ENCODE measurements at regions not wholly inside any gene's neighbourhood (a gene's known extent, or its start where the extent isn't known, plus 50 kb on each side); places are given as distances from the start of the nearest gene placed in this dataset.

GRCh38 chr6:27132532-27133280 lies 114.8 kb upstream of the PRSS16 start (continued):
- TF ChIP-seq ZNF790 (CRISPR knock-in tag; IDR thresholded peaks at IDR 0.05; ENCODE audit: borderline replicate concordance): no peak
- TF ChIP-seq ZNF572 (CRISPR knock-in tag; IDR thresholded peaks at IDR 0.05): no peak
- peak; percentile 58 for TF ChIP-seq BRD4 (CRISPR knock-in tag; IDR thresholded peaks at IDR 0.05)
- TF ChIP-seq DRAP1 (CRISPR knock-in tag; IDR thresholded peaks at IDR 0.05): peak; percentile 65
- peak; percentile 53; the same call in 1 of the 2 replicates for TF ChIP-seq ZNF333 (CRISPR knock-in tag; IDR thresholded peaks at IDR 0.05; ENCODE audit: borderline replicate concordance)
- TF ChIP-seq NAIF1 (CRISPR knock-in tag; IDR thresholded peaks at IDR 0.05; ENCODE audit: borderline replicate concordance): peak; percentile 37; the same call in 1 of the 2 replicates
- TF ChIP-seq CBX2 (IDR thresholded peaks at IDR 0.05; ENCODE audit: low read depth, low read length): no peak; the same call in 1 of the 2 replicates
- TF ChIP-seq CBX2 (CRISPR knock-in tag; IDR thresholded peaks at IDR 0.05; ENCODE audit: low read depth): peak; percentile 50; the same call in 1 of the 2 replicates
- TF ChIP-seq ZBTB25 (CRISPR knock-in tag; IDR thresholded peaks at IDR 0.05): no peak; the same call in 1 of the 2 replicates
- peak; percentile 49; the same call in 1 of the 2 replicates for TF ChIP-seq BRCA1 (CRISPR knock-in tag; IDR thresholded peaks at IDR 0.05)
- no peak; the same call in 1 of the 2 replicates for TF ChIP-seq HOXA3 (CRISPR knock-in tag; IDR thresholded peaks at IDR 0.05)
- TF ChIP-seq GFI1 (CRISPR knock-in tag; IDR thresholded peaks at IDR 0.05; ENCODE audit: borderline replicate concordance): 0 out of 2 replicates have a peak, but pooled peaks have one; percentile 50
- no peak for TF ChIP-seq MAFK (conservative IDR thresholded peaks at IDR 0.05 in 1 of 2, IDR thresholded peaks at IDR 0.05 in 1 of 2; ENCODE audit: low read length in 2 of 2)
- 0 out of 2 replicates have a peak, but pooled peaks have one; percentile 26 for TF ChIP-seq RXRA (CRISPR knock-in tag; IDR thresholded peaks at IDR 0.05)
- no peak for TF ChIP-seq IRX3 (CRISPR knock-in tag; IDR thresholded peaks at IDR 0.05; ENCODE audit: borderline replicate concordance, low read depth)
- no peak for TF ChIP-seq GTF3A (CRISPR knock-in tag; conservative IDR thresholded peaks at IDR 0.05)
- TF ChIP-seq NR2F2 (IDR thresholded peaks at IDR 0.05; ENCODE audit: borderline replicate concordance, low read depth): peak; percentile 15; the same call in 1 of the 2 replicates
- TF ChIP-seq ZNF446 (CRISPR knock-in tag; IDR thresholded peaks at IDR 0.05): no peak
- TF ChIP-seq CERS6 (CRISPR knock-in tag; IDR thresholded peaks at IDR 0.05): no peak
- TF ChIP-seq ZNF263 (CRISPR knock-in tag; IDR thresholded peaks at IDR 0.05): no peak
- TF ChIP-seq ZNF615 (CRISPR knock-in tag; IDR thresholded peaks at IDR 0.05; ENCODE audit: borderline replicate concordance): no peak
- TF ChIP-seq ZFP37 (CRISPR knock-in tag; IDR thresholded peaks at IDR 0.05; ENCODE audit: borderline replicate concordance): no peak
- no peak for TF ChIP-seq KAT2B (IDR thresholded peaks at IDR 0.05; ENCODE audit: borderline replicate concordance, low read depth, low read length)
- no peak for TF ChIP-seq EEA1 (CRISPR knock-in tag; IDR thresholded peaks at IDR 0.05; ENCODE audit: borderline replicate concordance)
- no peak for TF ChIP-seq ZNF543 (CRISPR knock-in tag; IDR thresholded peaks at IDR 0.05)
- TF ChIP-seq ARID3A (IDR thresholded peaks at IDR 0.05; ENCODE audit: low read depth, low read length): 0 out of 2 replicates have a peak, but pooled peaks have one; percentile 16
- peak; percentile 37 for TF ChIP-seq XRCC5 (optimal IDR thresholded peaks at IDR 0.05; ENCODE audit: low read length)

Data from HepG2 (cell line).